ENCODE measurements at regions not wholly inside any gene's neighbourhood (a gene's known extent, or its start where the extent isn't known, plus 50 kb on each side); places are given as distances from the start of the nearest gene placed in this dataset.

DNA sequence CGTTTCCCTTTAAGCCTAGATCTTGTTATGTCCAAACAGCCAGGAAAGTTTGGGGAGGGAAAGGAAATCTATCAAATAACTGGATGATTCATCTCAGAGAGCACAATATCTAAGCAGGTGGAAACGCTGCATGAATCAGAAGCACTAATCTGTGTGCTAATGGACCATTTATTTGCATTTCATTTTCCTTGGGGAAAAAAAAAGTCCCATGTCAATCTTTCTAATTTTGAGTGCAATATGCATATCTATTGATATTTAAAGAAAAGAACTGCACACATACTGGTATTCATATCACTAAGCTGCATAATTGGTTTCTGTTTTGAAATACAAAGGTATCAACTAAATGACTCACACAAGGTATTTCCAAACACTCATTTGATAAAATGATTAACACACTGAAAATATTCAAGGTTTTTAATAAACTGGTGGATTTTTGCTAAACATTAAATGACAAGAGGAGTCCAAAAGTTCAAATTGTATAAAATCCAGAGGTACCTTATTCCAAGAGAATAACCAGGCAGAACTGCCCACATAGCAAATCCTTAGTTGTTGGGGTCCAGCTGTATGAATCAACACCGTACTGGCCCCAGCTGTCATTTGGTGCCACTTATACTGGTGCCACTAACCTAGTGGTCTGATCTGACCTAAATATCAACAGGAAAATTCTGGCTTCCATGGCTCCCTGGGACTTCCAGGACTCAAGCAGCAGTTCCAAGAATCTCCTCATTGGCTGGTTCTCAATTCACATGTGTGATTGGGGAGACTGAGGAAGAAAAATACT lies 122.2 kb upstream of the SP4 start:
- no peak overlapping the region for H3K27ac ChIP-seq
- peaks cover 0 to 13% of the 10 kb centered on the region in 2 donors for H3K9me3 ChIP-seq
- H3K36me3 ChIP-seq = no peaks in the 10 kb centered on the region
- no peak for DNase-seq (ENCODE audit: low spot score in 2 of 2)
- H3K27me3 ChIP-seq = no peaks in the 10 kb centered on the region
- H3K4me3 ChIP-seq = no peak overlapping the region
- TF ChIP-seq POLR2AphosphoS5 (IDR thresholded peaks at IDR 0.05) (no peak), POLR2A (IDR thresholded peaks at IDR 0.05) (no peak)
- TF ChIP-seq, protein P1, sequence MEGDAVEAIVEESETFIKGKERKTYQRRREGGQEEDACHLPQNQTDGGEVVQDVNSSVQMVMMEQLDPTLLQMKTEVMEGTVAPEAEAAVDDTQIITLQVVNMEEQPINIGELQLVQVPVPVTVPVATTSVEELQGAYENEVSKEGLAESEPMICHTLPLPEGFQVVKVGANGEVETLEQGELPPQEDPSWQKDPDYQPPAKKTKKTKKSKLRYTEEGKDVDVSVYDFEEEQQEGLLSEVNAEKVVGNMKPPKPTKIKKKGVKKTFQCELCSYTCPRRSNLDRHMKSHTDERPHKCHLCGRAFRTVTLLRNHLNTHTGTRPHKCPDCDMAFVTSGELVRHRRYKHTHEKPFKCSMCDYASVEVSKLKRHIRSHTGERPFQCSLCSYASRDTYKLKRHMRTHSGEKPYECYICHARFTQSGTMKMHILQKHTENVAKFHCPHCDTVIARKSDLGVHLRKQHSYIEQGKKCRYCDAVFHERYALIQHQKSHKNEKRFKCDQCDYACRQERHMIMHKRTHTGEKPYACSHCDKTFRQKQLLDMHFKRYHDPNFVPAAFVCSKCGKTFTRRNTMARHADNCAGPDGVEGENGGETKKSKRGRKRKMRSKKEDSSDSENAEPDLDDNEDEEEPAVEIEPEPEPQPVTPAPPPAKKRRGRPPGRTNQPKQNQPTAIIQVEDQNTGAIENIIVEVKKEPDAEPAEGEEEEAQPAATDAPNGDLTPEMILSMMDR (IDR thresholded peaks at IDR 0.05) = no peak
- H3K4me1 ChIP-seq = no peaks in the 10 kb centered on the region
- intact Hi-C loops (cut with DNase I; ENCODE audit: low total_unique reads) = no loop called here

DNA sequence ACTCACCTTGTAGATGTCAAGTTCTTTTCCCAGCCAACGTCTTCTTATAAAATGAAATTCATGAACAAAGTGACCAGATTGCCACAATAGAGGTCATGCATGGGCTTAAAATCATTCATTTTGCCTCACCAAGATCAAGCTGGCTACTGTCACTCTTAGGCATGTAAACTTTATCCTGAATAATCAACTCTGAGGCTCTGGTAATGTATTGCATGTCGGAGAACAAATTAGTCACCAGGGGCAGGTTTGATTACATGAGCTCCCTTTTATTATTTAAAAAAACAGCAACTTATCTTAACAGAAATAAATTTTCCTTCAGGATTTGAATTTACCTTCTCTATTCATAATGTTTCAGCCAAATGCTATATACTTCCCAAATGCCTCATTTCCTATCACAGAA lies 112.9 kb upstream of the SP4 start:
- intact Hi-C loops (cut with DNase I; ENCODE audit: low total_unique reads) = no loop called here
- H3K27me3 ChIP-seq = no peaks in the 10 kb centered on the region

DNA sequence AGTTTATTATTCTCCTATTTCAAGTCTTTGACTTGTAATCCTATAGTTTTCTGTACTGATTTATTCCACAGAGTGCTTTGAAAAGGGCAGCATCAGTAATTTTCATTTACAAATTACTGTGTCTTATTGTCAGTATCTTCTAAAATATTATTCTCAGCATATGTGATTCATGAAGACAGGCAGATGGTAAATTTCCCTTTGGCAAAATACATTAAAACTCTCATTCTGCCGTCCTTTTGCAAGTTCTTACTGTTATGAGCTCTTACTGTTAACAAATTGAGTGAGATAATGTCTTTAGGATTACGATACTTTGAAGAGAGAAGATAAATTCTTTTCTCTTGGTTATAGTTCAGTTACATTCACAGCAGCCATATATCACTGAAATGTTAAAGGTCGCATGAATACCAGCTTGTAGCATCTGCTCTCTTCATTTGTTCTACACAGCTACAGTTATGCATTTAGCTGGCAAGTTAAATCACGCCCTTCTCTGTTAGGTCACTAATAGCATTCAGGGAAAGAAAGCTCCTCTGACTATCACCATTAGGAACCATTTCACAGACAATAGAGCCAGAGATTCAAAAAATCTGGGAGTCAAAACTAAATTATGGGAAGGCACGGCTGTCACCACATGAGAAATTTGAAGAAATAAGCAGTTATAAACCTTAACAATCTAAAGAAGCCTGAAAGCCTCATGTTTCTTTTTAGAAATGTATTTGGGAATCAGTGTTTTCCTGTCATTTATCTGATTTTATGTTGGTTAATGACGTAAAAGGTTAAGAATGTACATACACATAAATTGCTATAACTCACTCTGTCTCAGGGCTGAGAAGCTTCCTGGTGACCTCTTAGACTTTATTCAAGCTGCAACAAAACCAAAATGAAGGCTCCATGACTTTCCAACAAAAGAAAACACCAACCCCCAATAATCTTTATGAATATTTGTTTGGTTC lies 109.6 kb upstream of the SP4 start:
- no peak for TF ChIP-seq POLR2A (IDR thresholded peaks at IDR 0.05)
- H3K4me1 ChIP-seq = no peaks in the 10 kb centered on the region
- intact Hi-C loops (cut with DNase I; ENCODE audit: low total_unique reads) = no loop called here
- no peaks in the 10 kb centered on the region for H3K36me3 ChIP-seq
- no peaks in the 10 kb centered on the region for H3K27me3 ChIP-seq
- H3K9me3 ChIP-seq = no peaks in the 10 kb centered on the region
- no peak for DNase-seq (ENCODE audit: low spot score in 2 of 2)
- no peak overlapping the region for H3K27ac ChIP-seq
- H3K4me3 ChIP-seq = no peak overlapping the region

More for the DNA sequence above, 112.9 kb upstream of the SP4 start:
- Histone ChIP-seq H3K27ac (no peak overlapping the region), H3K9me3 (no peaks in the 10 kb centered on the region), H3K4me3 (no peak overlapping the region), H3K4me1 (no peaks in the 10 kb centered on the region), H3K36me3 (no peaks in the 10 kb centered on the region)
- no peak for DNase-seq (ENCODE audit: low spot score in 2 of 2)
- TF ChIP-seq POLR2A (IDR thresholded peaks at IDR 0.05) (no peak), POLR2AphosphoS5 (IDR thresholded peaks at IDR 0.05) (no peak)
- TF ChIP-seq, protein P1 (IDR thresholded peaks at IDR 0.05) = no peak

DNA sequence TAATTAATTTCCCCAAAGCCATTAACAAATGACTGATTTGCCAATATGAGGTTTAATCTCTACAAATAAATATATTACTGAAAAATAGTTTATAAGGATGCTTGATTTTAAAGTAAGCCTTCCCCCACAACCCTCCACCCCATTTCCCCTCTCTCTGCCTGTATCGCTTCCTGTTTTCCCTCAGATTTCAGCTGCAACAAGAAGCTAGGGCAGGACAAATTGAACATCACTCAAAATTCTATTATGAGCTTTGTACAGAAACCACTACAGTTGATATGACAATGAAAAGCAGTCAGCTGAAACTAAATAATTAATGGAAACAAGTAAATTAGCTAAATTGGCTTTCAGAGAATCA lies 109.0 kb upstream of the SP4 start:
- H3K4me3 ChIP-seq = no peak overlapping the region
- no peak for DNase-seq (ENCODE audit: low spot score in 2 of 2)
- no peak overlapping the region for H3K27ac ChIP-seq
- H3K36me3 ChIP-seq = no peaks in the 10 kb centered on the region
- no peaks in the 10 kb centered on the region for H3K4me1 ChIP-seq
- no peak for TF ChIP-seq POLR2AphosphoS5 (IDR thresholded peaks at IDR 0.05)
- no peak for TF ChIP-seq POLR2A (IDR thresholded peaks at IDR 0.05)
- TF ChIP-seq, protein P1 (IDR thresholded peaks at IDR 0.05) = no peak
- intact Hi-C loops (cut with DNase I; ENCODE audit: low total_unique reads) = no loop called here
- H3K9me3 ChIP-seq = no peaks in the 10 kb centered on the region
- H3K27me3 ChIP-seq = no peaks in the 10 kb centered on the region

DNA sequence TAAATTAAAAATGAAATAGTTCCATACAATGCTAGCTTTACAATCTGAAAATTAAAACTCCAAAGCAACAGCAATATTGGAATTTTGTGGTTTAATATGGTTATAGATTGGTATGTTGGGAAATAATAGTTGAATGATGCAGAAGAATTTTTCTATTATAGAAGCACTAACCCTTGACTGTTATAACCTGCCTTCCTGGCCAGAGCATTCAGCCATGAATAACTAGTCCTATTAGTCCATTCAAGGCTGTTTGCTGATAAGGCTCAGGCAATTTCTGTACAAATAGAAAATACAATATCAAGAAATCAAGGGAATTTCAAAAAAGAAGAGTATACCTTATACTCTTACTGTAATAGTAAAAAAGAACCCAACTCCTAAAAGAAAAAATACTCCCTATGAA lies 101.6 kb upstream of the SP4 start:
- Histone ChIP-seq H3K4me3 (no peak overlapping the region), H3K4me1 (no peaks in the 10 kb centered on the region), H3K36me3 (no peaks in the 10 kb centered on the region), H3K27me3 (no peaks in the 10 kb centered on the region), H3K27ac (no peak overlapping the region), H3K9me3 (no peaks in the 10 kb centered on the region)
- intact Hi-C loops (cut with DNase I; ENCODE audit: low total_unique reads) = no loop called here
- TF ChIP-seq, protein P1 (IDR thresholded peaks at IDR 0.05) = no peak
- TF ChIP-seq POLR2AphosphoS5 (IDR thresholded peaks at IDR 0.05) (no peak), POLR2A (IDR thresholded peaks at IDR 0.05) (no peak)
- no peak for DNase-seq (ENCODE audit: low spot score in 2 of 2)
